ENCODE measurements at regions not wholly inside any gene's neighbourhood (a gene's known extent, or its start where the extent isn't known, plus 50 kb on each side); places are given as distances from the start of the nearest gene placed in this dataset.
A peak's percentile ranks its signal among the peaks of the same experiment; 100 is the strongest.

- intact Hi-C loops (cut with DNase I, micrococcal nuclease): no loop called here
- ATAC-seq (no peak), DNase-seq (no peak)
Observed at GRCh38 chr10:4568086-4568485, 257.9 kb upstream of the AKR1E2 start.

GRCh38 chr10:4567637-4568036 is 258.4 kb upstream of the AKR1E2 start:
- peak; percentile 75 for ATAC-seq
- DNase-seq: no peak
- intact Hi-C loops (cut with DNase I, micrococcal nuclease): no loop called here

- ATAC-seq (no peak), DNase-seq (no peak)
- intact Hi-C loops (cut with DNase I, micrococcal nuclease): no loop called here
Observed at GRCh38 chr10:4566011-4566410, 260.0 kb upstream of the AKR1E2 start.

GRCh38 chr10:4561296-4561695 is 264.7 kb upstream of the AKR1E2 start:
- DNase-seq: no peak
- no peak for ATAC-seq
- intact Hi-C loops (cut with DNase I, micrococcal nuclease): no loop called here

GRCh38 chr10:4557469-4557868 is 268.5 kb upstream of the AKR1E2 start:
- peak; percentile 67 for ATAC-seq
- intact Hi-C loops (cut with DNase I, micrococcal nuclease): no loop called here
- peak in 1 of 2 donors; percentile 10 for DNase-seq

- DNase-seq (no peak), ATAC-seq (no peak)
- intact Hi-C loops (cut with DNase I, micrococcal nuclease): no loop called here
Observed at GRCh38 chr10:4556527-4556926, 269.5 kb upstream of the AKR1E2 start.

- DNase-seq: no peak
- ATAC-seq: no peak
- intact Hi-C loops (cut with DNase I, micrococcal nuclease): no loop called here
Observed at GRCh38 chr10:4555920-4556319, 270.1 kb upstream of the AKR1E2 start.

GRCh38 chr10:4549139-4549653 is 276.8 kb upstream of the AKR1E2 start:
- no peak for ATAC-seq
- DNase-seq: no peak
- intact Hi-C loops (cut with DNase I, micrococcal nuclease): no loop called here

GRCh38 chr10:4546931-4547330 is 279.1 kb upstream of the AKR1E2 start:
- no peak for DNase-seq
- intact Hi-C loops (cut with DNase I, micrococcal nuclease): no loop called here
- no peak for ATAC-seq

GRCh38 chr10:4546500-4546899 is 279.5 kb upstream of the AKR1E2 start:
- no peak for DNase-seq
- ATAC-seq: peak; percentile 58
- intact Hi-C loops (cut with DNase I, micrococcal nuclease): no loop called here

- DNase-seq: no peak
- no peak for ATAC-seq
- intact Hi-C loops (cut with DNase I, micrococcal nuclease): no loop called here
Observed at GRCh38 chr10:4545062-4545461, 280.9 kb upstream of the AKR1E2 start.

- intact Hi-C loops (cut with DNase I, micrococcal nuclease): no loop called here
- ATAC-seq (no peak), DNase-seq (no peak)
Observed at GRCh38 chr10:4543938-4544533, 282.0 kb upstream of the AKR1E2 start.

- ATAC-seq: peak; percentile 99
- intact Hi-C loops (cut with DNase I, micrococcal nuclease): no loop called here
- peak; percentile 6 to 30 for DNase-seq
Observed at GRCh38 chr10:4541292-4541691, 284.7 kb upstream of the AKR1E2 start.

- intact Hi-C loops (cut with DNase I, micrococcal nuclease): no loop called here
- no peak for DNase-seq
- ATAC-seq: no peak
Observed at GRCh38 chr10:4538016-4538415, 288.0 kb upstream of the AKR1E2 start.

- no peak for ATAC-seq
- intact Hi-C loops (cut with DNase I, micrococcal nuclease): no loop called here
Observed at GRCh38 chr10:4535521-4535920, 290.5 kb upstream of the AKR1E2 start.

GRCh38 chr10:4533621-4534020 is 292.4 kb upstream of the AKR1E2 start:
- intact Hi-C loops (cut with DNase I, micrococcal nuclease): no loop called here

More at GRCh38 chr10:4535521-4535920, 290.5 kb upstream of the AKR1E2 start:
- no peak for DNase-seq

GRCh38 chr10:4532976-4533375 is 293.0 kb upstream of the AKR1E2 start:
- intact Hi-C loops (cut with DNase I, micrococcal nuclease): no loop called here
- DNase-seq (no peak), ATAC-seq (no peak)

More at GRCh38 chr10:4533621-4534020, 292.4 kb upstream of the AKR1E2 start:
- DNase-seq: no peak
- no peak for ATAC-seq

- ATAC-seq (no peak), DNase-seq (no peak)
- intact Hi-C loops (cut with DNase I, micrococcal nuclease): no loop called here
Observed at GRCh38 chr10:4532467-4532866, 293.5 kb upstream of the AKR1E2 start.

GRCh38 chr10:4532011-4532410 is 294.0 kb upstream of the AKR1E2 start:
- ATAC-seq: no peak
- intact Hi-C loops (cut with DNase I, micrococcal nuclease): no loop called here
- DNase-seq: no peak

GRCh38 chr10:4529266-4529665 is 296.7 kb upstream of the AKR1E2 start:
- DNase-seq: no peak
- ATAC-seq: no peak
- intact Hi-C loops (cut with DNase I, micrococcal nuclease): no loop called here

- intact Hi-C loops (cut with DNase I, micrococcal nuclease): no loop called here
- ATAC-seq: no peak
- DNase-seq: no peak
Observed at GRCh38 chr10:4527281-4527970, 298.6 kb upstream of the AKR1E2 start.
